Caki2 (cell line): ENCODE measurements at regions not wholly inside any gene's neighbourhood (a gene's known extent, or its start where the extent isn't known, plus 50 kb on each side); places are given as distances from the start of the nearest gene placed in this dataset.

Experiments used
- DNase-seq: peaks from one replicate; pipeline ENCODE4 v3.0.0-alpha.2; 2015; ENCODE audit warnings: low read depth
- in situ Hi-C: cut with HindIII; loops from 2 replicates; pipeline ENCODE4 v1.10.0; 2016; ENCODE audit warnings: low sequenced_read_pairs, low pct_unique_long_range_greater_than_20kb, mixed read lengths

DNA sequence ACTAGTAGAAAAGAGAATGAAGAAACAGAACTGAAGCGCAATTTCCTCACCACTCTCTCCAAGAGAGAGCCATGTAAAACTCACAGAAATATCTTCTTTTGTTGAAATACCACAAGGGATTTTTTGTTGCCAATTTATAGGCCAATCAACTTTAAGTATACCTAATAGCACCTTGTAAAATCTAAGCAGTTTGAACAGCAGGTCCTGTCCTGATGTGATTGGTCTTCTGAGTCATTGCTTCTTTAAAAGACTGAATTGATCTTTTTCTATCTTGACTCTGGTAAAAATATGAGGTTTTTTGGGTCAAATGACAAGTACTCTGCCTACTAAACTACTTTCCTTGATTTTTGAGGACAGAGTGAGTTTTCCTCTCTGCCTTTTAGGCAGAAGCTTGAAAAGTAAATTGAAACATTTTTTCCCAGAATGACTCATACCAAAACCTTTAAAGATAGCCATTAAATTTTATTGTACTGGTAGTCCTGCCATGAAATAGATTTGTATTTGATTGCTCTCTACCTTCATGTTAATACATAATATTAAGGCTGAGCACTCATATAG, 343.9 kb upstream of the CBLB start:
- in situ Hi-C loops: no loop called here
- no peak for DNase-seq

GRCh38 chr3:106213954-106214353, 345.1 kb upstream of the CBLB start:
- in situ Hi-C loops: no loop called here
- DNase-seq: no peak

DNA sequence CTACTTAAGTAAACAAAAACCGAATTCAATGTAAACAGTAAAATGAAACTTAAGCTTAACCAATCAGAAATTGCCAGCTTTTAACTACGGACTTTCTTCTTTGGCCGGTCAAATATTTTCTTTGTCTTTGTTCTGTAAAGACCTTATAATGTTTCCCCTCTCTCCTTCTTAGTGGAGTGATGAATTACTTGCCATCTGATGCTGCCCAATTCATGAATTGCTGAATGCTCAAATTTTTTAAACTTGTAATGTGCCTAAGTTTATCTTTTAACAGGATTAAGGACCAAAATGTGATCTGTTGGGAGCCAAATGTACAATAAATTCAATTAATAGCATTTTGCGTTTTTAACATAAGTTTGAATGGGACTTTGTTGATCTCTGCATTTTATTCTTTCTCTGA, 345.8 kb upstream of the CBLB start:
- in situ Hi-C loops: no loop called here
- DNase-seq: no peak

GRCh38 chr3:106215047-106215446, 346.2 kb upstream of the CBLB start:
- DNase-seq: no peak
- in situ Hi-C loops: no loop called here

DNA sequence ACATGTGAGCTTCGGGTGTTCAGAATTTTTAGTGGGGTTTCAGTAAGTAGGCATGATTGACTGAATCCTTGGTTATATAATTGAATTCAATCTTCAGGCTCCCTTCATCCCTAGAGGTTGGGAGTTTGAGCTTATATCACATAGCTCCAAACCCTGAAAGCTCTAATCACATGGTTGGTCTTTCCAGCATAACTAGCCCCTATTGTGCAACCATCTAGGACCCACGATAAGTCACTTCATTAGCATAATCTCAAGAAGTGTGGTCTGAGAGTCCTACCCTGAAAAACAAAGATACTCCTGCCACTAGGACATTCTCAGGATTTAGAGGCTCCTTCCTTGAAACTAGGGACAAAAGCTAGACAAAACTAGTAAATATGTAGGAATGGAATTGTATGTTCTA, 348.9 kb upstream of the CBLB start:
- in situ Hi-C loops: no loop called here
- no peak for DNase-seq

DNA sequence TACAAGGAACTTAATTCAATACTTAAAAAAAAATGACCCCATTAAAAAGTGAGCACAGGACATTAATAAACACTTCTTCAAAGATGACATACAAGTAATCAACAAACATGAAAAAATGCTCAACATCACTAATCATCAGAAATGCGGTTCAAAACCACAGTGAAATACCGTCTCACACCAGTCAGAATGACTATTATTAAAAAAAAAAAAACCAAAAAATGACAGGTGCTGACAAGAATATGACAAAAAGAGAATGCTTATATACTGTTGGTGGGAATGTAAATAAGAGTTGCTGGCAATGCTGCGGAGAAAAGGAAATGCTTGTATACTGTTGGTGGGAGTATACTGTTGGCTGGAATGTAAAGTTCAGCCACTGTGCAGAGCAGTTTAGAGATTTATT, 358.3 kb upstream of the CBLB start:
- DNase-seq: no peak
- in situ Hi-C loops: no loop called here

GRCh38 chr3:106228271-106228670, 359.5 kb upstream of the CBLB start:
- in situ Hi-C loops: no loop called here
- no peak for DNase-seq

GRCh38 chr3:106229495-106230278, 360.9 kb upstream of the CBLB start:
- no peak for DNase-seq
- in situ Hi-C loops: no loop called here

DNA sequence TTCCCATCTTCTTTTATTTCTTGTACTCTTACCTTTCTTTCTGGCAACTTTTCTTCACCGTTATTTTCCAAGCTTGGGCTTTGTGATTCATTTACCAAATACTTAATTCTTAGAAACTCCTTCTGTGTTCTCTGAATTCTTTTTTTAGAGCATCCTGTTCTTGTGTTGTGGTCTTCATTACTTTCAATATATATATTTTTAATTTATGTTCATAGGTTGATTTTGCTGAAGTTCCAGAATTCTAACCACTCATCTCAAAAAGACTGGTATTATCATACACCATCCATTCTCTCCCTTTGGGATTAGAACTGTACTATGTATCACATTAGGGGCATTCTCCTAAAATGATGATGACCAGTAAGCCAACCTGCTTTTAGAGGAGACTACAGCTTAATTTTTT, 362.3 kb upstream of the CBLB start:
- DNase-seq: no peak
- in situ Hi-C loops: no loop called here

- DNase-seq: no peak
- in situ Hi-C loops: no loop called here
Observed at GRCh38 chr3:106232956-106233355, 364.1 kb upstream of the CBLB start.

GRCh38 chr3:106239195-106239697, 370.4 kb upstream of the CBLB start:
- in situ Hi-C loops: no loop called here

GRCh38 chr3:106241593-106241992, 372.8 kb upstream of the CBLB start:
- in situ Hi-C loops: no loop called here
- DNase-seq: no peak

More at GRCh38 chr3:106239195-106239697, 370.4 kb upstream of the CBLB start:
- DNase-seq: no peak

DNA sequence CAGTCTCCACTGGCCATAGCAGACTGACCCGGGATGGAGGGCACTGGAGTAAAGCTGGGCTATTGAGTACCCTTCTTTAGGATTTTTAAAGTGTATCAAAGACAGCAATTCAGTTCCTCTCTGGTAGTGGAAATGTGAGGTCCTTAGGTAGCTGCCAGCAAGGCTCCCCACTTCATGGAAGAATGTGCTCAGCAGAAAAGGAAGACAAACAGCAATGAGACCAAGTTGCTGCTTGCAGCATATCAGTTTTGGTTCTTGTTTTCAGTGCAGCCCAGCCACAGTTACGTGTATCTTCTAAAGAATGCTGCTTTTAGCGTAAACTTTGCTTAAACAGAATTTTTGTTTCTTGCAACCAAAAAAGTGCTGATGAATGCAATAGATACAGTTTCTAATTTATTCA, 374.0 kb upstream of the CBLB start:
- no peak for DNase-seq
- in situ Hi-C loops: no loop called here

DNA sequence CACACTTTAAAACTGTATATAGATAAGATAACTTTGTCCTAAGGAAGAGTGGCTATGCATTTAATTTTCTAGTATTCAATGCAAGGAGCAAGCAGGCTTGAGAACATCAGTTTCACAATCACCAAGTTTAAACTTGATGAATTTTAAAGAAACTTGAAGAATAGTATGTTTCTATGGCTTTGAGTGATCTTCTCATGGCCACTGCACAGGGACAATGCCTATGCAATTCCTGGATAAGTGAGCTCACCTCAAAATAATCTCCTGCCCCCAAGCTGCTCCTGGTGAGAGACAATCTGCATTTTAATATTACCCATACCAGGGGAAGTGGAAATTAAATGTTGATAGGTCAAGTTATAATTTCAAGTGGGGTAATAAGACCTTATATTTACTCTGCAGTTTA, 376.6 kb upstream of the CBLB start:
- in situ Hi-C loops: no loop called here
- DNase-seq: no peak

DNA sequence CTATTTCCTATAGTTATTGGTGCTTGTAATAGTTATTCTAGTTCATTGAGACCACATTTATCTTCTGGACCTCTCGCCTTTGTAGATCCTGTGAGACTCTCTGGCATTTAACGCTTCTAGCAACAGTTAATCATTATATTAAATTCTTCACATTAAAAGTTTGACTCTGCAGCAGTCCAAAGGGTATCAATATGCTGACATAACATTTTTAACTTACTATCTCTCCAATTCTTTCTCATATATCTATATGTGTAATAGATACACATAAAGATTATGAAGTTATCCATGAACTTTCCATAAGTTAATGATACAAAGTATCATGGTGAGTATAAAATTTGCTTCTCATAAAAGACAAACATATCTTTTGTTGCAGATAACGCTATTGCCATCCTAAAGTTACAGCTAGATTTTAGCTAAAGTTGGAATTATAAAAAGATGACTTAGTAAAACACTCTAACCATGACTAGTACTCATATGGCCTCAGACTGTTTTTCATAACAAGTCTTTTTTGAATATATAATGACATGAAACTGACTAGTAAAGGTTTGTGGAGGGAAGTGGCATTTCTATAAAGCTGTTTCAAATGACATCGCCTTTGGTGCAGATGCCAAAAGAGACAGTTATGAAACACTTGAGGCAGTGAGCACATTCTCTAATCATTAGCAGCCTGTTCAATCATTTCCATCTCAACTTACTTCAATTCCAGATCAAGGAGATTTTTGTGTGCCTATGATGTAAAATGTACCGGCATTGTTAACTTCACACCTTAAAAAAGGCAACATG, 379.3 kb upstream of the CBLB start:
- no peak for DNase-seq
- in situ Hi-C loops: no loop called here

- DNase-seq: no peak
- in situ Hi-C loops: no loop called here
Observed at GRCh38 chr3:106249159-106249558, 380.3 kb upstream of the CBLB start.

DNA sequence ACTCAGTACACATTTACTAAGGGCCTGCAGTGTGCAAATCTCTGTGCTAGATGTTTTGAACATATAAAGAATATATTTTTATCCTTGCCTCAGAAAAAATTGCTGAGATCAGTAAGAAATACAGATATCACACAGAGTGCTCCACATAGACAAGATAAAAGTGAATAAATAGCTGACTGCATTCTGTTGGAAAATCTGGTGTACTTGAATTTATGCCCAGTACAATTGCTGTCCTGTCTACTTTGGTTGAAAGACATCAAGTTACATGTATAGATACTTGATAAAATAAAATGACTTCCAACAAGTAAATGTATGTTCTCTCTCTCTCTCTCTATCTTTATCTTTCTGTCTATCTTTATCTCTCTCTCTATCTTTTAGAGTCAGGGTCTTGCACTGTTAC, 381.2 kb upstream of the CBLB start:
- in situ Hi-C loops: no loop called here
- no peak for DNase-seq

DNA sequence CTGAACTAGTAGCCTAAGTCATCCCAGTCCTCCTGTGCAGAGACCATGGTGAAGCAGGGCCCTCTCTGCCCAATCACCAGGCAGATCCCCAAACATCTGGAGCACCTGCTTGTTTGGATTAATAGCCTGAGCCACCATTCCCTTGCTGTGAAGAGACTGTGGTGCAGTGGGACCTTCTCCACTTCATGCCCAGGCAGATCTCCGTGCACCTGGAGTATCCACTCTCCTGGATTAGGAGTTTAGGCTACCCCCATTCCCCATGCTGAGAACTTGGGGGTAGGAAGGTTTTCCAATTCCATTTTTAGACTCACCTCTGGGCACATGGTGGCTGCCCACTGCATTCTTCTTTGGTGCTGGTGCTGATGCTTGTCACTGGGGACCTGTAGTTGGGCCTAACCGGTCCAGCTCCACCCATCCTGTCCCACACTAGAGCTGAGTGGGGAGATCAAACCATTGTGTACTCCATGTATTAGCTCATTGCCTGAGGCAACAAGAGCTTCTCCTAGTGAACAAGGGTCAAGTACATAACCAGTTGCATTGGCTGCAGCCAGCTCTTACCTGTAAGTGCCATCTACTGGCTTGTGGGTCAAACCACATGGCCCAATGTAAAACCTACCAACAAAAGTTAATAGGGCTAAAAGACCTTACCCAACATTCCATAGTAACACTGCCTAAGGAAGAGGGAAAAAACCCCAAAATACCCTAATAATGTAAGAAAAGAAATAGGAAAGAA, 382.5 kb upstream of the CBLB start:
- DNase-seq: no peak
- in situ Hi-C loops: no loop called here

- DNase-seq: no peak
- in situ Hi-C loops: no loop called here
Observed at GRCh38 chr3:106255870-106256248, 387.0 kb upstream of the CBLB start.
